NB4 (cell line): ENCODE measurements at regions not wholly inside any gene's neighbourhood (a gene's known extent, or its start where the extent isn't known, plus 50 kb on each side); places are given as distances from the start of the nearest gene placed in this dataset.

Source experiments
- MYC ChIP-seq: IDR thresholded peaks from 2 replicates; pipeline ENCODE4 v1.6.1; 2011; ENCODE audit warnings: low read depth, low read length
- TF ChIP-seq, protein P1 (sequence below): IDR thresholded peaks from one replicate; pipeline ENCODE4 v1.5.1; 2012; ENCODE audit warnings: low read depth, low read length

DNA sequence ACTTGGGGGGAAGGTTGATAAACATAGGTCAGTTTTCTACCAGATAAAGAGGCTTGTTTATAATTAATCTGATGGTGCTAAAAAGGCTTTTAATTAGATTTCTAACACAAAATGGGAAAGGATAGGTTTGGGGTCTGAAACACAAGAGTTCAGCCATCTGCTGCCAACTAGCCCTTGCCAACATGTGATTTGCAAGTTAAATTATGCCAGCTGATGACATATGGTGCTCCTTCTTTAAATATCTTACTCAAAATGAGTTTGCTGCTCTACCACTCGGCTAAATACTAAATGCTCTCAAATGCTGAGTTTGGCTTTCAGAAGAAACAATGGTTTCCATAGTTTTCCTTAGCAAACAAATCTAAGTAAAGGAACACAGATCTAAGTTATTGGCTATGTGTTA lies 557.8 kb upstream of the CCDC54 start:
- TF ChIP-seq, protein P1, sequence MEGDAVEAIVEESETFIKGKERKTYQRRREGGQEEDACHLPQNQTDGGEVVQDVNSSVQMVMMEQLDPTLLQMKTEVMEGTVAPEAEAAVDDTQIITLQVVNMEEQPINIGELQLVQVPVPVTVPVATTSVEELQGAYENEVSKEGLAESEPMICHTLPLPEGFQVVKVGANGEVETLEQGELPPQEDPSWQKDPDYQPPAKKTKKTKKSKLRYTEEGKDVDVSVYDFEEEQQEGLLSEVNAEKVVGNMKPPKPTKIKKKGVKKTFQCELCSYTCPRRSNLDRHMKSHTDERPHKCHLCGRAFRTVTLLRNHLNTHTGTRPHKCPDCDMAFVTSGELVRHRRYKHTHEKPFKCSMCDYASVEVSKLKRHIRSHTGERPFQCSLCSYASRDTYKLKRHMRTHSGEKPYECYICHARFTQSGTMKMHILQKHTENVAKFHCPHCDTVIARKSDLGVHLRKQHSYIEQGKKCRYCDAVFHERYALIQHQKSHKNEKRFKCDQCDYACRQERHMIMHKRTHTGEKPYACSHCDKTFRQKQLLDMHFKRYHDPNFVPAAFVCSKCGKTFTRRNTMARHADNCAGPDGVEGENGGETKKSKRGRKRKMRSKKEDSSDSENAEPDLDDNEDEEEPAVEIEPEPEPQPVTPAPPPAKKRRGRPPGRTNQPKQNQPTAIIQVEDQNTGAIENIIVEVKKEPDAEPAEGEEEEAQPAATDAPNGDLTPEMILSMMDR = no peak
- no peak for TF ChIP-seq MYC
